GM18870 (cell line): ENCODE measurements at regions not wholly inside any gene's neighbourhood (a gene's known extent, or its start where the extent isn't known, plus 50 kb on each side); places are given as distances from the start of the nearest gene placed in this dataset.
"Not testable (repeated sequence)": the region's sequence is repeated elsewhere in the genome, so short reads cannot be mapped to it uniquely, and the experiment has no call there.

Source experiments
- ATAC-seq: cut with Tn5 transposase; IDR thresholded peaks from one replicate; pipeline ENCODE4 v1.9.1; 2021; ENCODE audit warnings: moderate library complexity; ENCODE audit not compliant: unreplicated experiment

GRCh38 chr5:86129009-86129408, 488.7 kb upstream of the COX7C start:
- ATAC-seq: no peak

GRCh38 chr5:86137297-86137696, 480.4 kb upstream of the COX7C start:
- no peak for ATAC-seq

DNA sequence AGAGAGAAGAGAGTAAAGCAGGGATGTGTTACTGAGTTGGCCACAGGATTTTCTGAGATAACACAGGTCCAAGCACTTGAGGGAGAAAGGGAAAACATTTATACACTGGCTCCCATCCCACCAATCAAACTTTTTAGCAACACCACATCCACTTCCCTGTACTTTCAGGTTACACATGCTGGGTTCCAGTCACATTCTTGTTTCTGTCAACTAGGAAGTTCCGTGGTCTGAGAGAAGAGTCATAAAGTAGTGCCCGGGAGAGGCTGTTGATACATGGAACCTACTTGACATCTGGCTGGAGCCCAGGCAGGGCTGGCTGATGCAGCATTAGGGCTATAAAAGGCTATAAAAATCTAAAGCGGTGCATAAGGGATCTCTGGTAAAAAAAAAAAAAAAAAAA, 473.9 kb upstream of the COX7C start:
- ATAC-seq: no peak

- ATAC-seq: no peak
Measured at GRCh38 chr5:86152988-86153560, 464.7 kb upstream of the COX7C start.

GRCh38 chr5:86155796-86156195, 461.9 kb upstream of the COX7C start:
- ATAC-seq: no peak

GRCh38 chr5:86170194-86170593, 447.5 kb upstream of the COX7C start:
- no peak for ATAC-seq

- ATAC-seq: peak; percentile 96
Measured at GRCh38 chr5:86175224-86175623, 442.5 kb upstream of the COX7C start.

- ATAC-seq: no peak
Measured at GRCh38 chr5:86199287-86199686, 418.5 kb upstream of the COX7C start.

GRCh38 chr5:86228147-86228546, 389.6 kb upstream of the COX7C start:
- ATAC-seq: no peak

- no peak for ATAC-seq
Measured at GRCh38 chr5:86232246-86232645, 385.5 kb upstream of the COX7C start.

- no peak for ATAC-seq
Measured at GRCh38 chr5:86244153-86244552, 373.6 kb upstream of the COX7C start.

DNA sequence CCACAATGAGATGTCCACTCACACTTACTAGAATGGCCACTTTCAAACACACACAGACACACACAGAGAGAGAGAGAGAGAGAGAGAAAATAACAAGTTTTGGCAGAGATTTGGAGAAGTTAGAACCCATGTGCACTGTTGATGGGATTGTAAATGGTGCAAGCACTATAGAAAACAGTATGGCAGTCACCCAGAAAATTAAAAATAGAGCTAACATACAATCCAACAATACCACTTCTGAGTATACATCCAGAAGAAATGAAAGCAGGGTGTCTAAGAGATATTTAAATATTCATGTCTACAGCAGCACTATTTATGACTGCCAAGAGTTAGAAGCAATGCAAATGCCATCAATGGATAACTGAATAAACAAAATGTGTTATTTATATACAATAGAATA, 359.9 kb upstream of the COX7C start:
- ATAC-seq: no peak

DNA sequence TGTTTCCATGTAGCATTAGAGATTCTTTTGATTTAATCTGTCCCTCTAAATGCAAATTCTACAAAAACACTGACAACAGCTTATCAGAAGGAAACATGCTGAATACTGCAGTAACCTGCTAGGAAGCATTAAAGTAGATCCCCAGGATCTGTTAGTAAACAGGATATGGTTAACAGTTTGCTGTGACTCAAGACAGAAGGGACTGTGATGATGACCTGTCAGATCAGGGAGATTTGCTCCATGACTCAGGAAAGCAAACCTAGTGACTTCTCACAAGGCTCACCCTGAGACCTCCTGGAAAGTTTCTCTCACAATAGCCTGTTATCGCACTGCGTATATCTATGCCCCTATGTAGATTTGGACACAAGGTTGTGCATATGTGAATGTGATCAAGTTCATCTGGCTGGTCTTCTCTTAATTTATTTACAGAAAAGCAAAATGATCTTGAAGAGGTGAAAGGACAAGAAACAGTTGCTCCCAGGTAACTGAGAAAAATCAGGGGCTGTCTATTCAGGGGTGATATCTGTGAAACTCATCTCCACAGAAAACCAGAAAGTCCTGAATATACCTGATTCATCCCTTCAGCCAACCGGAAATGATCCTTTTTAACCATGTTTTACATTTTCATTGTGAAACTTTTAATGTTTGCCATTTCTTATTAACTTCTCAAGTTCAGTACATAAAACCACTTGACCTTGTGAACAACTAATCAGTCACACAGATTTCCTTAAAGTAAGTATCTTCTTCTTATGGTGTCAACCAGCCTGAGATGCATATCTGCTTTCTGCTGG, 333.1 kb upstream of the COX7C start:
- ATAC-seq: not testable (repeated sequence)

DNA sequence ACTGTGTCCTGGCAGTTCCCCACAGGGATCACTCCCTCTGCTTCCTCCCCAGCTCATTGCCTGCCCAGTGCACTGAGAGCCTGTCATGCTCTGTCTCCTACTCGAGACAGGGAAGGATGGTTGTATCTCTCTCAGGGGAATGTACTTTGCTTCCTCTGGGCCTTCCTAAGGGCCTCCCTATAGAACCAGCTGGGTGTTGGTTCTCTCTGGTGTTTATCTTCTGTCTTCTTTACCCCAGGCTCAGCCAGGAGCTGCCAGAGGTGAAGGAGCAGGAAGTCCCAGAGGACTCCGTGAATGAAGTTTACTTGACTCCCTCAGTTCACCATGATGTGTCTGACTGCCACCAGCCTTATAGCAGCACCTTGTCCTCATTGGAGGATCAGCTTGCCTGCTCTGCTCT, 330.3 kb upstream of the COX7C start:
- ATAC-seq: not testable (repeated sequence)

GRCh38 chr5:86289786-86290185, 328.0 kb upstream of the COX7C start:
- not testable (repeated sequence) for ATAC-seq

- ATAC-seq: not testable (repeated sequence)
Measured at GRCh38 chr5:86292811-86293210, 324.9 kb upstream of the COX7C start.

DNA sequence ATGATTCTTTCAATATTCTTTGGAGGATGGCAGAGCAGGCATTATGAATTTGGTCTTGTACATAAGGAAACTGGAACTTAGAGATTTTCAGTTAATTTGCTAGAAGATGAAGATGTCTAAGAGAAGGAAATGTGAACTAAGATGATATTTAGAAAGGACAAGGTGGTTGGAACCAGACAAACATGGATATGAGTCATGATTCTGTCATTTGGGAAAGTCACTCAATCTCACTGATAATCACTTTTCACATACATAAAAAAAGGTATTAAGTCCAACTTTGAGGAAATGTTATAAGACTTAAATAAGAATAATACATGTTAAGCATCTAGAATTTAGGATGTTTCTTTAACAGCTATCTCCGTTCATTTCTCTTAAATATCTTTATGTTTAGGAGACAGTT, 315.1 kb upstream of the COX7C start:
- not testable (repeated sequence) for ATAC-seq

- ATAC-seq: peak; percentile 75
Measured at GRCh38 chr5:86305050-86305449, 312.7 kb upstream of the COX7C start.

- ATAC-seq: no peak
Measured at GRCh38 chr5:86314951-86315350, 302.8 kb upstream of the COX7C start.

DNA sequence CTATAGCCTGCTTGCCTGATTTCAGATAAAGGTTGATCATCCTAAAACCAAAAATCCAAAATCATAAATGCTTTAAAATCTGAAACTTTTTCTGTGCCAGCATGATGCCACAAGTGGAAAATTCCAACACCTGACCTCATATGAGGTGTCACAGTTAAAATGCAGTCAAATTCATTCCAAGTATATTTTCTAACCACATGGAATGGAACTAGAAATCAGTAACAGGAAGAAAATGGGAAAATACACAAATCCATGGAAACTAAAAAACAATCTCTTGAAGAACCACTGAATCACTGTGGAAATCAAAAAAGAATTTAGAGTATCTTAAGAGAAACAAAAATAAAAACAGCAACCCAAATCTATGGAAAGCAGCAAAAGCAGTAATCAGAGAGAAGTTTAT, 297.5 kb upstream of the COX7C start:
- ATAC-seq: no peak

DNA sequence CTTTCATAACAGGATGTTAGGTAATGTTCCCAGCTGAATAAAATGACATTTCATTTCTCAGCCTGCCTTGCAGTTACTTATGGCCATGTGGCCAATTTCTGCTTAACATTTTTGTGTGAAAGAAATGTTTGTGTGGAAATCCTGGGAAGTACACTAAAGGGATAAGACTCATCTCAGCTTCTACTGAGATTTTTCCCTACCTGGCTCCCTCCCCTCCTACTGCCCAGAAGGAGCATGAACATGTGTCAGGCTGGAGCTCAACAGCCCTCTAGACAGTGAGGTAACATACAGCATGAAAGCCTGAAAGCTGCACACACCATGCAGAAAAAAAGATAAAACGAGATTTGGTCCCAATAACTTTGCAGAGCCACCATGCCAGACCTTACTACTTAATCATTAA, 288.4 kb upstream of the COX7C start:
- ATAC-seq: no peak

DNA sequence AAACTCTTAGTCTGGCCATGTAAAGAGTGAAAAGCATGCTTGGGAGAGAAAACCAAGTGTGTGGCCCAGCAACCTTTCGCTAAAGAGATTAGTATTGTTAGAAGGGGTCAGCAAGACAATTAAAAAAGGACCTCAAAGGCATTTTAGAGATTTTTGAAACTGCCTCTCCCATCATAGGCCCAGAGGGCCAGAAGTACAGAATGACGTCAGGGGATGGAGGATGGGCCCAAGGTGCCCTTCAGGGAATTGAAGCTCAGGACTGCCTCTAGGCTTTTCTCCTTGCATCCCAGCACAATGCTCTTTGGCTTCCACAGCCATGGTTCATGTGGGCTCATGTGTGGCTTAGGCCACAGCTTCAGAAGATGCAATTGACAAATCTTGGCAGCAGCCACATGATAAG, 287.0 kb upstream of the COX7C start:
- ATAC-seq: no peak

DNA sequence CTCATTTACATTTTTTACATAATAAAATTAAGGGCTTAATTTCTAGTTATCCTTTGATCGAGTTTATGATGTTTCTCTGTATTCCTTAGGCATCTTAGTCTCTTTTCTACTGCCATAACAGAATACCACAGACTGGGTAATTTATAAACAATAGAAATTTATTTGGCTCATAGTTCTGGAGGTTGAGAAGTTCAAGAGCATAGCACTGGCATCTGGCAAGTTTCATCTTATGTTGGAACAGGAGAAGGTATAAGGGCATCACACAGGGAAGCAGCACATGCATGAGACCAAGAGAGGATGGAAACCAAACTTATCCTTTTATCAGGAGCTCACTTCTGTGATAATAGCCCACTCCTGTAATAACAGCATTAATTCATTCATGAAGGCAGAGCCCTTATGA, 284.9 kb upstream of the COX7C start:
- no peak for ATAC-seq
